HG02759 (cell line): ENCODE measurements at regions not wholly inside any gene's neighbourhood (a gene's known extent, or its start where the extent isn't known, plus 50 kb on each side); places are given as distances from the start of the nearest gene placed in this dataset.

Experiments
- ATAC-seq: cut with Tn5 transposase; IDR thresholded peaks from one replicate; pipeline ENCODE4 v1.9.1; 2021; ENCODE audit warnings: mild to moderate bottlenecking, moderate library complexity; ENCODE audit not compliant: unreplicated experiment

DNA sequence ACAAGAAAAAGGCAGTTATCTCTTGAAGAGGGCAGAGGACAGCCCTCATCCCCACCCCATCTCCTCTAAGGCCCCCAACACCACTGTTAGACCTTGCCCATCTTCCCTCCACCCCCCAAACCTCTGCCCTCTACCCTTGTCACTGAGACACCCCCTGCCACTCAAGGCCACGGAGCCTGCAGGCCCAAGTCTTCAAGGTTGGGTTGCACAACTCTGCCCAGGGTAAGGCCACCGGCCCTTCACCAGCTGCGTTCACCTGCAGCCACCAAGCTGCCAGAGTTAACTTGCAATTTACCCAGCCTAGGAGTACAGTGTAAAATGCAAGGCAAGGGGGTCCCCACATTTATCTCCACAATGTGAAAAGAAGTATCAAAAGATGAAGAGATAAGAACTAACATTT lies 128.7 kb upstream of the PKDCC start:
- ATAC-seq: no peak

DNA sequence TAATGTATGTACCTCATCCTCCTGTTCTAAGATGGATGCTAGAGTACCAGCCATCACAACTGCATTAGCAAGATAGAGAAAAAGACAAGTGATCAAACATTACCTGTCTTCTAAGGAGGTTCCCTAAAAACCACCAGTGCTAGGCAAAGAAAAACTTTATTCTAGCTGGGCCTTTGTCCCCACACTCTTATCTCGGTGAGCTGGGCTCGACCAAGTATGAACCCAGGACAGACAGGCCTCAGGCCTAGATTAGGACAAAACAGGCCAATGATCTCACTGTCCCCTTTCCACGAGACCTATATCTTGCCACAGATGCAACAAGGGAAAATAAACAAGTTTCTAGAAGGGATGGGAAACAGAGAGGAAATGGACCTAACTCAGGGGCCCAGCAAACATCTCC lies 127.6 kb upstream of the PKDCC start:
- no peak for ATAC-seq

DNA sequence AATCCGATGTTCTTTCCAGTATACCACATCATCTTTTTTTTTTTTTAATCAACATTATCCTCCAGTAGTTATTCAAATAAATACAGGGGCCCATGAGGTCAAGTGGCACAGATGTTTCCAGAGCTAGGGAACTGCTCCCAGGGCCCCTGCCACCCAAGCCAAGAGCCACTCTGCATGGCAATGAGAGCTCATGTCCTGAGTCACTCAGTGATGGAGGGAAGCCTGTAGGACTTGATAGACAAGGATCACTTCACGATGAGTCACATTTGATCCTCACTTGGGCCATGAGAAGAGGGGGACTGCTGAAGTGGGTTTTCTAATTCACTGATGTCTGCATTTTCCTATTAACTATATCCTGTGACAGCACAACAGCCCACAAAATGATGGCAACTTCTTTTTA lies 127.0 kb upstream of the PKDCC start:
- ATAC-seq: no peak

DNA sequence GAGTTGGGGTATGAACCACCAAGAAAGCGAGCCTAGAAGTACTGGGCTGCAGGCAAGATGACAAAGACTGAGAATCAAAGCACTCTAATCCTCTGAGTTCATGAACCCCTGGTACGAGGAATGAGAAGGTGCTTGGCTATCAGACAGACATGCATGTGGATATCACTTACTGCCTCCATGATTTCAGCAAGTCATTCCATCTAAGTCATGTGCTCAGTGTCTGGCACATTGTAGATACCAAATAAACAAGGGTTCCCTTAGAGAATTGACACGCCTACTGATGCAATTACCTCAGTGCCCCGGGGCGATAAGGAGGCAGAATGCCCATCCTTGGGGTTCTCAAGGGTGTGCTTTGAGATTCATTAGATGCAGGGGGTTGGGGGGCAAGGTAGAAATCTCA lies 125.6 kb upstream of the PKDCC start:
- no peak for ATAC-seq

DNA sequence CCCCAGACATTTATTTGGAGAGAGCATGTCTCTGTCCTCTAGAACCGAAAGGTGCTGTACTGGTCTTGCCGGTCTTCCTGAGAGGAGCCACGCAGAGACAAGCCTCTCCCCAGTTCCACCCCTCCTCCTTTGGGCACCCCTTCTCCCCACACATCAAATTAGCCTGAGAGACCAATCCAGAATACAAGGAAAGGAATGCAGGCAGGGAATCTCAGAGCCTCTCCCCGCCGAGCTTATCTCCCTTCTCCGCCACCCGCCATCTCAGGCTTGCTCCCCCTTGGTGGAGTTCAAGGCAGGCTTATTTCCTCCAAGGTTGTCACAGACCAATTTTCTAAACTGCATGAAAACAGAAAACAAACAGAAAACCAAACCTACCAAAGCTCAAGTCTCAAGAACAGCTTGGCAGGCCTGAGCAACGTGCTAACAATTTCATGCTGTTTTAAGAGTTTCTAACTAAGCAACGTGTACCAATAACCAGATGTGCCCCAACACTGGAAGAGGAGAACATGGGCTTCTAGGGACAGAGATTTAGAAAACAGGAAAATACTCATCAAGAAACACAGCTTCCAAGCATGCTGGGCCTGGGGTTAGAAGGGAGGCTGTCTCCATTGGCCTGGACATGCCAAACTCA lies 124.5 kb upstream of the PKDCC start:
- ATAC-seq: no peak

DNA sequence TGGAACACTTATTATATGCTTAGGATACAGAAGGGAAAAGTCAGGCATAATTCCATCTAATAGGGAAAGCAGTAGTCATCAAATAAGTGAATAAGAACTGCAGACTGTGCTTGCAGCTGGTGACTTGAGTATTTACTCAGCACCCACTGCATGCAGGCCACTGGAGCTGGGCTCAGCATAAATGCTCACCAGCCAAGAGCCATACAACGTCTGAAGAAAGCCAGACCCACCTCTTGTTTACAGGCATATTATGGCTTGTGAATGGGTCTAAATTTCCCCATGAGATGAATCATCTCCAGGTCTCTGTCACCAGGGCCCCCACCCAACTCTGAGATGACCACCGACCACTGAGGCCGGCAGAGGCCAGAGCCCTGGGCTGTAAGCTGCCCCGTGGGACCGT lies 123.8 kb upstream of the PKDCC start:
- ATAC-seq: no peak

DNA sequence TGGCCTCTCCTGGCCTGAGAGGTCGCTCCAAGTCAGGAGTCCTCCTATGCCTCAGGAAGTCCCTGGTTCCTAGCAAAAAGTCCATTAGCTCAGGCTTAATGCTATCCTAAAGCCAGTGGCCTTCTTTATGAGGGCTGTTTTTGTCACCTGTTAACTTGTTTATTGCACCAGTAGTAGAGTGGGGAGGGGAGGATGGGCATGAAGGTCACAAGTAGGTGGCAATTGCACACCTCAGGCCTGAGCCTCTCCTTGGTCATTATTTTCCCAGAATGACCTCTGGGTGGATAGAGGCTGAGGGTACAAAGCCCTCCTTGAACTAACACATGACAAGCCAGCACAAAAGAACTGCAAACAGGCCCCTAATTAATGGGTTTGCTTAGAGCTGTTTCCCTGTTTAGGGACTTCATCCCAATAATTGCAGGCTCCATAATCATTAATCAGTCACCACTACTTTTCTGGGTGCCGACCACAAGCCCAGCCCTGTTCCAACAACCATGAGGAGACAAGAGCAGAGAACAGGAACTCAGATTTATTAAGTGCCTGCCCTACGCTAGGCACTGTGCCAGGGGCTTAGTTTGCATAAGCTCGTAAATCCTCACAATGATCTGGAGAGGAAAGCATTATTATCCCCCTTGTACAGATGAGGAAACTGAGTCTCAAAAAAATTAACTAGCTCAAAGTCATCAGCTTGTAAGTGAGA lies 123.0 kb upstream of the PKDCC start:
- ATAC-seq: no peak

DNA sequence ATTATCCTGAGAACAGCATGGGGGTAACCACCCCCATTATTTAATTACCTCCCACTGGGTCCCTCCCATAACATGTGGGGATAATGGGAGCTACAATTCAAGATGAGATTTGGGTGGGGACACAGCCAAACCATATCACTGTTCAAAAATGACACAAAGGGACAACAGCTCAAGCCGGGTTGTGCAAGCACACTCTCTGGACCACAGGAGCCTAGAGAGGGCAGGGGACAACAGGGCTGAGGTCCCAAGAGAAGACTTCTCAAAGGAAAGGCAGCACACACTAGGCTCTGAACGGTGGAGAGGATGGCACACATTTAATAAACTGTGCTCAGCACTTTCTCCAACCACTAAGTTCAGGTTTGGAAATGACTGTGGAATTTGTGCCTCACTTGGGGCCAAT lies 122.1 kb upstream of the PKDCC start:
- ATAC-seq: no peak

DNA sequence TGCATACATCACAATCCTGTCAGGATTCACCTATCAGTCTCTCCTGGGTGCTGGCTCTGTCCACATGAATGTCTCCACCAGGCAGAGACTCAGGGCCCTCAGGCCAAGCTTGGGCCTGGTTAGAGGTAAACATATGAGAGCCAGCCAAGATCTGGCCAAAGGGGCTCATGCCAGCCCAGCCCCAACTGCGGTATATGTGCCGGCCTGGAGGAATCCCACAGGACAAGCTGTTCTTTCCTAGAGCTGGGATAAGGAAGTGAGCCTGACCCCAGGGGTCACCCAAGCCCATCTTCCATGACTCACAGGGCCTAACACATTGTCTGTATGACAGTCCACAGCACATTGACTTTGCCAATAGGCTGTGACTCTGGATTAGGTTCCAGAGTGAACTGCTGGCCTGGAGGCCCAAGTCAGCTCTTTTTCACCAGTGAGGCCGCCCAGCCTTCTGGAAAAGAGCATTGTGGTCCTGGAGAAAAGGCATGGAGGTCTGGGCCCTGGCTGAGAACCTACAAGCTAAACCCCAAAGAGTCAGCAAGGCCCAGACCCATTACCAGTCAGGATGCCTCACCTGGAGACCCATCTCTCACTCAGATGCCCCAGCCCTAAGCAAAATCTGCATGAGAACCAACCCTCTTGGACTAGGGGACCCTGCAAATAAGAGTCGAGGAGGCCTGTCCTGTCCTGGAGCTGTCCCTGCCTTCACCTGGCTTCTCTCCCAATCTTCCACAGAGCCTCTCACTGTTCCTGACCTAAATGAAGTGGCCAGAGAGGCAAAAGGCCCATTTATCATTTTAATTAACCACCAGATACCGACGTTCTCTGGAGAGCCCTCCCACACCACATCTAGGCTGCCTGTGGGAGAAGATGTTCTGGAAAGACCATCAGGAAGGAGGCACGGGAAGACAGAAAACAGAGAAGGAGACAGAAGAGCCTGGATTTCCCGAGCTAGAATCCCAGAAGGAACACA lies 120.9 kb upstream of the PKDCC start:
- no peak for ATAC-seq

DNA sequence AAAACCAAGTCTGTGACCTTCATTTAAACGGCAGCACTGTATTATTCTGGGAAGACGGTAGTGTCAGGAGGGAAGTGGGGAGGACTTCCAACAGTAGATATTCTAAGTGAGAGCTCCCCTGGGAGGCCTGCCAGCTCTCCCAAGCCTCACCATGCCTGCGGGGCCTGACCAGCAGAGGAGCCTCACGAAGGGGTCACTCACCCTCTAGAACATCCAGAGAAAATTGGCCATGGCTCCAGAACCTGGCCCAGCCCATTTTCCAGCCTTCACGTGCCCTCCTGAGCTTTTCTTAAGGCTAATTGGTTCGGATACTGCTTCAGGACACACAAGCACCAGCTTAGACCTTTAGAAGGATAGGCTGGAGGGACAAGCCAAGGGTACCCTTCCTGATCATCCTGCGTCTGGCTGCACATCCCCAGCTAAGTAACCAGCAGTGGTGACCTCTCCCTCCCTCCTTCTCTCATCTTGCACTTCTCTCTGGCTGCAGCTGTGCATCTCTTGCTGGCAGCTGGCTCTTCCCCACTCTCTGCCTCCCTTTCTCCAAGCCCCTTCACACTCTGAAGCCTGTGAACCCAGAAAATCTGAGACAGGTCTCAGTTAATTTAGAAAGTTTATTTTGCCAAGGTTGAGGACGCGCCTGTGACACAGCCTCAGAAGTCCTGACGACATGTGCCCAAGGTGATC lies 120.1 kb upstream of the PKDCC start:
- ATAC-seq: no peak

DNA sequence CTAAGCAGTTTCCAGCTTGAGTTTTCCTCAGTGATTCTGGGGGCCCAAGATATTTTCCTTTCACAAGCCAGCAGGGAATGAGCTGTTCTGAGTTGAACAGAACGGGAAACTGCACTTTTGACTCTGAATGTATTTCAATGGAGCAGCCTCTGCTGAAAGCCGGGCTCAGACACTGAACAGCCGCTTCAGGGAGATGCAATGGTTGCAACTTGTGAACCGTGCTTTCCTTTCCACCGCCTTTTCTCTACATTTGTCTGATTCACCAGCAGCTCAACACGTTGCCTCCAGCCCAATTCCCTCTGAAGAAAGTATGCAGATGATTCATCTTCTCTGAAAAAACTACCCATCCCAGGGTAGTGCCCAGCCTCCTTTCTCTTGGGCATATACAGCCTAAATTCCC lies 119.3 kb upstream of the PKDCC start:
- no peak for ATAC-seq

DNA sequence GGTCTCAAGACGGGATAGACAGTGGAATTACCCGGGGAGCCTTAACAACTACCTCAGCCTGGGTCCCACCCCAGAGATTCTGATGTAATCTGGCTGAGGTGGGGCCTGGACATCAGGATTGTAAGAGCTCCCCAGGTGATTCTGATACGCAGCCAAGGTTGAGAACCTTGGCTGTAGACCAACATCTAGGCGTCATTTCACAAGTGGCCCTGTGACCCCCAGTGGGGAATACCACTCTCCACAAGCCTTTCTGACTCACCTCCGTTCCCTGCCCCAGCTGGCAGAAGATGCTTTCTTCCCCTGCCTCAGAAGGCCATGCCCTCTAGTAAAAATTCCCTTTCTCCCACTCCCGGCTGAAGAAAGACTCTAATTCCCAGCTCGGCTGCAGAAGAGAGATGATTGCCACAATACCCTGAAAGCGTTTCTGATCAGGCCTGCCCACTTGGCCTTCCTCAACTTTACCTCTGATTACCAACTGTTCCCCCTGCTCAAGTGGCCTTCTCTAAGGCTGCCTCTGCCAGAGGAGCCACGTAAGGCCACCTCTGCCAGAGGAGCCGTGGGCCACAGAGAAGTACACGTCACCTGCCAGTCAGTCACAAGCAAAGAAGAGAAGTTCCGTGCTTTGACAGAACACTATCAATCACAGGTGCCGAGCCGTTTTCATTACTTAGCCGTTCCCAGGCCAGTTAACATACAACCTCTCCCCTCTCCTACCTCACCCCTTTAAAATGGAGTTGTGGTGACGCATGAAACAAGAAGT lies 116.8 kb upstream of the PKDCC start:
- peak; percentile 73 for ATAC-seq

DNA sequence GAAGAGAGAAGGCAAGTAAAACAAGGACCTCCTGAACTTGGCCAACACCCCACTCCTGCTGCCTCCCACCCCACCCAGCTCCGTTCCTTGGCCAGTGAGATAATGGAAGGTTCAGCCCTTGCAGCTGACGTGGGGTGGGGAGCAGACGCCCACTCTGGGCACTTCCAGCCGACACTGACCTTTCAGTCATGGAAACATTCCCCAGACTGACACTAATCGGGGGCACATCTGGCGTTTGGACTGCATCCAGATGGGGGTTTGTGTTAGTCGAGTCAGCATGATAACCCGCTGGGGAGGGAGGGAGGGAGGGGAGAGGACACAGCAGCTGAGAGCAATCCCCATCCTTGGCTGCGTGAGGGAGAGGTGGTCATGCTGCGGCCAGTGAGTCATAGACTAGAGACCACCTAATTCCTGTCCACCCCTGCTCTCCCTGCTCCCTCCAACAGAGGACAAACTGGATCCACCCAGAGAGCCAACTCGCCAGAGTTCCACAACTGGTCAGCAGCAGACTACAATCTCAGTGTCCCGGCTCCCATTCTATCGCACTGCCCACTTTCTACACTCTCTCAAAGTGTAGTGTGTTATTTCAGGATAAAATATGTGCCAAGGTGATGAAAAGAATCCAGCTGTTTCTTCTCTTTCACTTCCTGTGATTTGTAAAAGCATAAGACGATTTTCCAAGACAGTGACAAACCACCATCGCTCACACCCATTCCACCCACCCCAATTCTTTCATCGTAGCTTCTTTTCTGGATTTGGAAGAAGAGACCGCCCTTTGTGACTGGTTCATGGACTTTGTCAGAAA lies 115.4 kb upstream of the PKDCC start:
- ATAC-seq: no peak

DNA sequence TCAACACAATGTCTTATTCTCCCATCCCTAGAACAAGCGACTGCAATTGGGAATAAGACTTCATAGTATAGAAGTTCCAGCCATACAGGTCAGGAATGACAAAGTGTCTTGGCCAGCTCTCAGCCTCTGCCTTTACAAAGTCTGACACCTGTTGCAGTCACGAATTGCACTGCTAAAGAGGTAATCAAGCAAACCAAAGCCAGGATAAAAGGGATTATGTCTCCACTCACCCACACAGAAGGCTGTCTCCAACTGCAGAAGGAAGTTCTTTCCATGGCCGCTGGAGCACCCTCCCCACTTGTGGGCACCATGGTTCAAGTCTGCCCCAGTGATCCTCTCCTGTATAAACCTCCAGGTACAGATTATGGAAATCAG lies 114.8 kb upstream of the PKDCC start:
- ATAC-seq: no peak

DNA sequence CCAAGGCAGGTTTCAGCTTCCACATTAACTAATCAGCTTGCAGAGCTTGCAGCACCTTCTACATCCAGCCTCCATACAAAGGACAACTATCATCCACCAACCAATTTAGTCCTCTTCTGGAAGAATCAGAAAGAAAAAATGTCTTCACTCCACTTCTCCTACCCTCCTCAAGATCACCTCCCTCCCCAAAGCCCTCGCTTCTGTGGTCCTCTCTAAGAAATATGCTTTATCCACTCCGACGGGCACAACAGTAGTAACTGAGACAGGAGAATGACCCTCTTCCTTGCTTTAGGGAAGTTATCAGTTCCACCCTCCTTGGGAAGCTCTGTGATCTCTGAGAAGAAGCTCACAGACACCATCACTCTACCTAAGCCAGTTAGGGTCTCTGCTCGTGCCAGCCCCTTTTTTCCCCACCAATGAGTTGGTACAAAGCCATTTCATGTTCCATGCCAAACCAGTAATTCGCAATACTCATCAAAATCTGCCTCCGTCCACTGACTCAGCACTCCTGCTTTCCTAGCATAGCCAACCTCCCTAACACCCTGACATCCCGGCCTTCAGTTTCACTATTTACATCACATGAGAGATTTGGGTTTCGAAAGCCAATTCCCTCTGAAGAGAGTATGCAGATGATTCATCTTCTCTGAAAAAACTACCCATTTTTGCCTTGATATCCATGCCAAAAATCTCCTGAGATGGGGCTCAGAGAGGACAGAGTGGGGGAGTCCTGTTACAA lies 114.1 kb upstream of the PKDCC start:
- ATAC-seq: no peak

DNA sequence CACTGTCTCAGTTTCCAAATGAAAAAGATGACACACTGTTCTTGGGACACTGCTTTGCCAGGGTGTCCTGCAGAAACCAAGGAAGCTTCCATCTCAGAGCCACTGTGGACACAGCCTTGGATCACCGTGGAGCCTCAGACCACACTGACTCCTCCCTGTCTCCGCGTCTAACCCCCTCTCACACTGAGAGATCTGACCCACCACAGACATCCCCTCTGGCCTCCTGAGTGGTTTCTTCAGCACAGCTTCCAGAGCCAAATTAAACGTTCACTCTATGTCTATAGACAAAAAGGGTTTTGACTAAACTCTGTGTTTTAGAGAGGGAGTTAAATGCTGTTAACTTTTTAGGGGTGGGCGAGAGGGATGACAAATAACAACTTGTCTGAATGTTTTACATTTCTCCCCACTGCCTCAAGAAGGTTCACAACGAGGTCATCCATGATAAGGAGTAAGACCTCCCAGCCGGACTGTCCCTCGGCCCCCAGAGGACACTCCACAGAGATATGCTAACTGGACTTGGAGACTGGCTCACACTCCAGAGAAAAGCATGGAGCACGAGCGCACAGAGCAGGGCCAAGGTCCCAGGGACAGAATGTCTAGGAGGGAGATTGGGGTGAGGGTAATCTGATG lies 113.4 kb upstream of the PKDCC start:
- ATAC-seq: no peak

DNA sequence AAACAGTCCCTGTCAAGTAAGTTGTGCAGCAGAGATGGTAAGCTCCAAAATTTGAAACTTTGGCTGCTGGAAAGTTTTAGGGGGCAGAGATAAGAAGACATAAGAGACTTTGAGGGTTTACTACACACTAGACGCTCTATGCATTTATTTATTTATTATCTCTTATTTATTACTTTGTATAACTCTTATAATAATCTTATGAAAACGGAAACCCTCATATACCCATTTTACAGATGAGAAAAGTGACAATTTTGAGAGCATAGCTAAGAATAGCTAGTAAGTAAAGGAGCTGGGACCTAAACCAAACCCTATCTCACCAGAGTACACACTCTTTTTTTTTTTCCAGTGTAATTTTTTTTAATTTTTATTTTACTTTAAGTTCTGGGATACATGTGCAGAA lies 112.8 kb upstream of the PKDCC start:
- ATAC-seq: no peak

DNA sequence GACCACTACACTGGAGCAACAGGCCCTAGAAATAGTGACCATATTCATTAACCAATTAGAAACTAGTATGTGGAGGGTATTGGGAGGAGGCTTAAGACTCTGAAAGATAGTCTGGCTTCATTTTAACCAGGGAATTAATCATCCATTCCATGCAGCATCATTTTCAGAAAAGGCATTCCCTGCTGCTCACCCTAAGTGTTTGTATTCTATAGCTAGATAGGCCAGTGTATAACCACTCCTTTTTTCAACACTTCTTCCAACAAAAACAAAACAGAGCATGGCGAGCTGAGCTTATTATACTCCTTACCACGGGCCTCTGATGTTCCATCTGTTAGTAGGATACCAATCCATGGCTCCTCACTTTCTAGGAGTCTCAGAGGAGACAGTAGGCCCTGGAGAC lies 112.0 kb upstream of the PKDCC start:
- ATAC-seq: no peak
